HCT116 (cell line): ENCODE measurements at regions not wholly inside any gene's neighbourhood (a gene's known extent, or its start where the extent isn't known, plus 50 kb on each side); places are given as distances from the start of the nearest gene placed in this dataset.

Experiments
- ATAC-seq: fragments of 200-7000 bp; cut with Tn5 transposase; 2 replicates; pipeline ENCODE4 v1.9.1; 2020; ENCODE audit warnings: mild to moderate bottlenecking, moderate library complexity
- BruUV-seq: library from RNA; stranded (reverse); fragments of 400-500 nt; replicated peaks from 2 replicates; lab custom pipeline; 2021; lab: Mats Ljungman, UMichigan
- CTCF ChIA-PET: fragments of 300-600 bp; sonication (Branson Sonifier 250); formaldehyde crosslinking; loops from one replicate; lab custom pipeline; 2021; ENCODE audit warnings: antibody characterized with exemption; lab: Charles Lee
- POLR2A ChIA-PET: fragments of 300-600, 350-600 bp; sonication (Branson Sonifier 250); formaldehyde crosslinking; loops from one replicate; lab custom pipeline; 2021; ENCODE audit warnings: antibody characterized with exemption; lab: Charles Lee
- RAD21 ChIA-PET, 2 experiments: fragments of 300-600 bp; sonication (Branson Sonifier 250); formaldehyde crosslinking; loops; one replicate each; lab custom pipeline; 2023; ENCODE audit warnings: low total read pairs in 2 of 2; ENCODE audit not compliant: uncharacterized antibody in 2 of 2, unreplicated experiment in 2 of 2, low non-redundant PET in 1 of 2; lab: Charles Lee
- DNase-seq: peaks from one replicate; pipeline ENCODE4 v3.0.0-alpha.2; 2010; ENCODE audit warnings: low read depth, low spot score
- H2AFZ ChIP-seq: fragments of 200-600 bp; shearing (Covaris generic), sonication (generic); 2 replicates; pipeline ENCODE4 v1.6.1; 2017; ENCODE audit warnings: low read depth, mixed run types, mixed read lengths, antibody characterized with exemption, low read length; ENCODE audit not compliant: poor library complexity, severe bottlenecking
- H3K27ac ChIP-seq: 2 replicates; pipeline ENCODE4 v1.5.1; 2012; ENCODE audit warnings: low read depth, low read length
- H3K27me3 ChIP-seq: fragments of 200-600 bp; sonication (generic); 2 replicates; pipeline ENCODE4 v1.6.1; 2016; ENCODE audit warnings: mixed run types, low read length, mixed read lengths; ENCODE audit not compliant: insufficient read depth
- H3K36me3 ChIP-seq, 2 experiments: fragments of 200-500 bp in 1 of 2; fragments of 200-600 bp in 1 of 2; sonication (Bioruptor generic) in 1 of 2; sonication (generic) in 1 of 2; 2 replicates each; pipeline versions ENCODE4 v1.5.1 to v1.6.1; 2014 to 2016; ENCODE audit warnings: low read length in 2 of 2, inconsistent platforms in 1 of 2, mixed read lengths in 1 of 2, mixed run types in 1 of 2; ENCODE audit not compliant: insufficient read depth in 2 of 2, control insufficient read depth in 1 of 2
- H3K4me1 ChIP-seq, 2 experiments: fragments of 200-600 bp in 1 of 2; sonication (generic) in 1 of 2; 2 replicates each; pipeline versions ENCODE4 v1.5.1 to v1.6.1; 2012 to 2017; ENCODE audit warnings: low read length in 2 of 2, inconsistent platforms in 1 of 2, mild to moderate bottlenecking in 1 of 2, mixed read lengths in 1 of 2, mixed run types in 1 of 2, moderate library complexity in 1 of 2; ENCODE audit not compliant: insufficient read depth in 2 of 2, control insufficient read depth in 1 of 2
- H3K4me2 ChIP-seq: fragments of 200-600 bp; sonication (generic); 2 replicates; pipeline ENCODE4 v1.6.1; 2017; ENCODE audit warnings: mixed run types, low read length, mixed read lengths
- H3K4me3 ChIP-seq, 2 experiments: fragments of 200-600 bp in 1 of 2; sonication (generic) in 1 of 2; replicated peaks in 1 of 2; 2 replicates each; pipeline ENCODE4 v1.5.1; 2011 to 2016; ENCODE audit warnings: low read length in 2 of 2, control low read depth in 1 of 2, low read depth in 1 of 2, mild to moderate bottlenecking in 1 of 2, mixed read lengths in 1 of 2, mixed run types in 1 of 2
- H3K79me2 ChIP-seq: fragments of 200-600 bp; sonication (generic); 2 replicates; pipeline ENCODE4 v1.6.1; 2017; ENCODE audit warnings: mild to moderate bottlenecking, mixed run types, low read length, moderate library complexity, mixed read lengths; ENCODE audit not compliant: insufficient read depth
- H3K9ac ChIP-seq: fragments of 200-600 bp; sonication (generic); 2 replicates; pipeline ENCODE4 v1.6.1; 2016; ENCODE audit warnings: low read length, mixed read lengths
- H3K9me2 ChIP-seq: fragments of 200-600 bp; sonication (generic), shearing (Covaris generic); 2 replicates; pipeline ENCODE4 v1.6.1; 2017; ENCODE audit warnings: mixed run types, mild to moderate bottlenecking, moderate library complexity; ENCODE audit not compliant: insufficient read depth
- H3K9me3 ChIP-seq, 2 experiments: fragments of 200-500 bp in 1 of 2; fragments of 200-600 bp in 1 of 2; sonication (Bioruptor generic) in 1 of 2; sonication (generic) in 1 of 2; 2 replicates each; pipeline ENCODE4 v1.6.1; 2014 to 2017; ENCODE audit warnings: low read length in 2 of 2, mixed read lengths in 2 of 2, inconsistent platforms in 1 of 2, low read depth in 1 of 2, mild to moderate bottlenecking in 1 of 2, mixed run types in 1 of 2, moderate library complexity in 1 of 2; ENCODE audit not compliant: control insufficient read depth in 1 of 2, insufficient read depth in 1 of 2
- H4K20me1 ChIP-seq: fragments of 200-600 bp; sonication (generic), shearing (Covaris generic); 2 replicates; pipeline ENCODE4 v1.6.1; 2017; ENCODE audit warnings: mixed run types, mild to moderate bottlenecking, moderate library complexity; ENCODE audit not compliant: insufficient read depth
- ATF3 ChIP-seq: IDR thresholded peaks from 2 replicates; pipeline ENCODE4 v1.6.1; 2012
- CEBPB ChIP-seq: IDR thresholded peaks from 2 replicates; pipeline ENCODE4 v1.6.1; 2012; ENCODE audit warnings: low read depth
- EGR1 ChIP-seq: IDR thresholded peaks from 2 replicates; pipeline ENCODE4 v1.6.1; 2012; ENCODE audit warnings: low read depth
- EZH2 ChIP-seq: fragments of 200-600 bp; sonication (generic); IDR thresholded peaks from 2 replicates; pipeline ENCODE4 v1.6.1; 2017; ENCODE audit warnings: antibody characterized with exemption, mixed run types
- EZH2phosphoT487 ChIP-seq: fragments of 200-600 bp; IDR thresholded peaks from 2 replicates; pipeline ENCODE4 v1.6.1; 2018; ENCODE audit warnings: antibody characterized with exemption, borderline replicate concordance
- FOSL1 ChIP-seq: IDR thresholded peaks from 2 replicates; pipeline ENCODE4 v1.6.1; 2012; ENCODE audit warnings: low read depth
- JUND ChIP-seq: IDR thresholded peaks from 2 replicates; pipeline ENCODE4 v1.6.1; 2012
- MAX ChIP-seq: IDR thresholded peaks from 2 replicates; pipeline ENCODE4 v1.6.1; 2012
- POLR2AphosphoS5 ChIP-seq: IDR thresholded peaks from 2 replicates; pipeline ENCODE4 v1.6.1; 2011; ENCODE audit warnings: mild to moderate bottlenecking, low read depth, low read length, moderate library complexity
- RAD21 ChIP-seq: IDR thresholded peaks from 2 replicates; pipeline ENCODE4 v1.6.1; 2012; ENCODE audit warnings: low read depth, mild to moderate bottlenecking
- SP1 ChIP-seq: IDR thresholded peaks from 2 replicates; pipeline ENCODE4 v1.6.1; 2012; ENCODE audit warnings: low read depth
- TCF7L2 ChIP-seq: IDR thresholded peaks from 2 replicates; pipeline ENCODE4 v1.7.0; 2011; ENCODE audit warnings: borderline replicate concordance, inconsistent platforms; ENCODE audit not compliant: insufficient read depth, insufficient read length; ENCODE audit errors: extremely low read depth
- ZFX ChIP-seq: fragments of 450-650 bp; IDR thresholded peaks from 2 replicates; pipeline ENCODE4 v1.6.1; 2017
- intact Hi-C: fragments of 100-400 bp; cut with micrococcal nuclease; formaldehyde crosslinking; loops from 2 replicates; pipeline ENCODE4 v1.10.0; 2022
- TF ChIP-seq, protein P1 (sequence below): IDR thresholded peaks from 2 replicates; pipeline ENCODE4 v1.6.1; 2012; ENCODE audit warnings: low read depth
- TF ChIP-seq, protein P2 (sequence below): IDR thresholded peaks from 2 replicates; pipeline ENCODE4 v1.6.1; 2011; ENCODE audit warnings: mild to moderate bottlenecking, low read length, moderate library complexity; ENCODE audit not compliant: insufficient replicate concordance; ENCODE audit errors: extremely low read depth
- TF ChIP-seq, protein P3 (sequence below), 3 experiments: fragments of 200-600 bp in 1 of 3; sonication (generic) in 1 of 3; IDR thresholded peaks in 2 of 3; conservative IDR thresholded peaks in 1 of 3; 2 replicates each; pipeline ENCODE4 v1.5.1; 2012 to 2017; ENCODE audit warnings: low read depth in 2 of 3, low read length in 2 of 3, antibody characterized with exemption in 1 of 3, borderline replicate concordance in 1 of 3, control low read depth in 1 of 3, mild to moderate bottlenecking in 1 of 3, mixed read lengths in 1 of 3, mixed run types in 1 of 3, moderate library complexity in 1 of 3; ENCODE audit not compliant: insufficient read depth in 1 of 3

GRCh38 chr10:4102802-4103344, 317.9 kb upstream of the KLF6 start:
- H3K9me3 ChIP-seq = no peaks in the 10 kb centered on the region
- BruUV-seq = no TSS peak
- TF ChIP-seq EGR1 = no peak
- TF ChIP-seq RAD21 = no peak
- TF ChIP-seq POLR2AphosphoS5 = no peak
- no peak for TF ChIP-seq TCF7L2
- no peak for TF ChIP-seq EZH2phosphoT487
- no peak for TF ChIP-seq MAX
- no peak for TF ChIP-seq ATF3
- TF ChIP-seq JUND = no peak
- no peak for TF ChIP-seq FOSL1
- TF ChIP-seq, protein P1, sequence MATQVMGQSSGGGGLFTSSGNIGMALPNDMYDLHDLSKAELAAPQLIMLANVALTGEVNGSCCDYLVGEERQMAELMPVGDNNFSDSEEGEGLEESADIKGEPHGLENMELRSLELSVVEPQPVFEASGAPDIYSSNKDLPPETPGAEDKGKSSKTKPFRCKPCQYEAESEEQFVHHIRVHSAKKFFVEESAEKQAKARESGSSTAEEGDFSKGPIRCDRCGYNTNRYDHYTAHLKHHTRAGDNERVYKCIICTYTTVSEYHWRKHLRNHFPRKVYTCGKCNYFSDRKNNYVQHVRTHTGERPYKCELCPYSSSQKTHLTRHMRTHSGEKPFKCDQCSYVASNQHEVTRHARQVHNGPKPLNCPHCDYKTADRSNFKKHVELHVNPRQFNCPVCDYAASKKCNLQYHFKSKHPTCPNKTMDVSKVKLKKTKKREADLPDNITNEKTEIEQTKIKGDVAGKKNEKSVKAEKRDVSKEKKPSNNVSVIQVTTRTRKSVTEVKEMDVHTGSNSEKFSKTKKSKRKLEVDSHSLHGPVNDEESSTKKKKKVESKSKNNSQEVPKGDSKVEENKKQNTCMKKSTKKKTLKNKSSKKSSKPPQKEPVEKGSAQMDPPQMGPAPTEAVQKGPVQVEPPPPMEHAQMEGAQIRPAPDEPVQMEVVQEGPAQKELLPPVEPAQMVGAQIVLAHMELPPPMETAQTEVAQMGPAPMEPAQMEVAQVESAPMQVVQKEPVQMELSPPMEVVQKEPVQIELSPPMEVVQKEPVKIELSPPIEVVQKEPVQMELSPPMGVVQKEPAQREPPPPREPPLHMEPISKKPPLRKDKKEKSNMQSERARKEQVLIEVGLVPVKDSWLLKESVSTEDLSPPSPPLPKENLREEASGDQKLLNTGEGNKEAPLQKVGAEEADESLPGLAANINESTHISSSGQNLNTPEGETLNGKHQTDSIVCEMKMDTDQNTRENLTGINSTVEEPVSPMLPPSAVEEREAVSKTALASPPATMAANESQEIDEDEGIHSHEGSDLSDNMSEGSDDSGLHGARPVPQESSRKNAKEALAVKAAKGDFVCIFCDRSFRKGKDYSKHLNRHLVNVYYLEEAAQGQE = no peak
- no peak for TF ChIP-seq ZFX
- TF ChIP-seq SP1 = no peak
- TF ChIP-seq, protein P2, sequence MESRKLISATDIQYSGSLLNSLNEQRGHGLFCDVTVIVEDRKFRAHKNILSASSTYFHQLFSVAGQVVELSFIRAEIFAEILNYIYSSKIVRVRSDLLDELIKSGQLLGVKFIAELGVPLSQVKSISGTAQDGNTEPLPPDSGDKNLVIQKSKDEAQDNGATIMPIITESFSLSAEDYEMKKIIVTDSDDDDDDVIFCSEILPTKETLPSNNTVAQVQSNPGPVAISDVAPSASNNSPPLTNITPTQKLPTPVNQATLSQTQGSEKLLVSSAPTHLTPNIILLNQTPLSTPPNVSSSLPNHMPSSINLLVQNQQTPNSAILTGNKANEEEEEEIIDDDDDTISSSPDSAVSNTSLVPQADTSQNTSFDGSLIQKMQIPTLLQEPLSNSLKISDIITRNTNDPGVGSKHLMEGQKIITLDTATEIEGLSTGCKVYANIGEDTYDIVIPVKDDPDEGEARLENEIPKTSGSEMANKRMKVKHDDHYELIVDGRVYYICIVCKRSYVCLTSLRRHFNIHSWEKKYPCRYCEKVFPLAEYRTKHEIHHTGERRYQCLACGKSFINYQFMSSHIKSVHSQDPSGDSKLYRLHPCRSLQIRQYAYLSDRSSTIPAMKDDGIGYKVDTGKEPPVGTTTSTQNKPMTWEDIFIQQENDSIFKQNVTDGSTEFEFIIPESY = no peak
- TF ChIP-seq CEBPB = no peak
- TF ChIP-seq, protein P3, sequence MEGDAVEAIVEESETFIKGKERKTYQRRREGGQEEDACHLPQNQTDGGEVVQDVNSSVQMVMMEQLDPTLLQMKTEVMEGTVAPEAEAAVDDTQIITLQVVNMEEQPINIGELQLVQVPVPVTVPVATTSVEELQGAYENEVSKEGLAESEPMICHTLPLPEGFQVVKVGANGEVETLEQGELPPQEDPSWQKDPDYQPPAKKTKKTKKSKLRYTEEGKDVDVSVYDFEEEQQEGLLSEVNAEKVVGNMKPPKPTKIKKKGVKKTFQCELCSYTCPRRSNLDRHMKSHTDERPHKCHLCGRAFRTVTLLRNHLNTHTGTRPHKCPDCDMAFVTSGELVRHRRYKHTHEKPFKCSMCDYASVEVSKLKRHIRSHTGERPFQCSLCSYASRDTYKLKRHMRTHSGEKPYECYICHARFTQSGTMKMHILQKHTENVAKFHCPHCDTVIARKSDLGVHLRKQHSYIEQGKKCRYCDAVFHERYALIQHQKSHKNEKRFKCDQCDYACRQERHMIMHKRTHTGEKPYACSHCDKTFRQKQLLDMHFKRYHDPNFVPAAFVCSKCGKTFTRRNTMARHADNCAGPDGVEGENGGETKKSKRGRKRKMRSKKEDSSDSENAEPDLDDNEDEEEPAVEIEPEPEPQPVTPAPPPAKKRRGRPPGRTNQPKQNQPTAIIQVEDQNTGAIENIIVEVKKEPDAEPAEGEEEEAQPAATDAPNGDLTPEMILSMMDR (IDR thresholded peaks at IDR 0.05 in 2 of 3, conservative IDR thresholded peaks at IDR 0.05 in 1 of 3; ENCODE audit: borderline replicate concordance in 1 of 3, insufficient read depth in 1 of 3, low read depth in 2 of 3, low read length in 2 of 3) = no peak
- no peak for TF ChIP-seq EZH2
- no peaks in the 10 kb centered on the region for H3K27me3 ChIP-seq
- H3K4me1 ChIP-seq = no peaks in the 10 kb centered on the region
- no peaks in the 10 kb centered on the region for H4K20me1 ChIP-seq
- H3K27ac ChIP-seq = no peak overlapping the region
- H2AFZ ChIP-seq = no peak overlapping the region
- no peaks in the 10 kb centered on the region for H3K79me2 ChIP-seq
- RAD21 ChIA-PET = no interaction called here
- no peaks in the 10 kb centered on the region for H3K36me3 ChIP-seq
- H3K4me3 ChIP-seq = no peak overlapping the region
- CTCF ChIA-PET = no interaction called here
- no peak overlapping the region for H3K4me2 ChIP-seq
- ATAC-seq = no peak
- no peak for DNase-seq
- intact Hi-C loops = no loop called here
- H3K9ac ChIP-seq = no peak overlapping the region
- H3K9me2 ChIP-seq = no peaks in the 10 kb centered on the region; the same call in 1 of the 2 replicates
- POLR2A ChIA-PET = interaction anchor here (0.9 kb wide), 1 partner anchor 9 kb away, joined by 3 read pairs; no protein-coding TSS in a partner anchor
